Smooth muscle cell (in vitro differentiated cells): ENCODE measurements at regions not wholly inside any gene's neighbourhood (a gene's known extent, or its start where the extent isn't known, plus 50 kb on each side); places are given as distances from the start of the nearest gene placed in this dataset.

ENCODE experiments used
- DNase-seq: peaks from one replicate; lab custom pipeline; 2025; ENCODE audit not compliant: unreplicated experiment; lab: John Stamatoyannopoulos, UW
- H2AFZ ChIP-seq: fragments of 200-600 bp; sonication (generic); 2 replicates; pipeline ENCODE4 v1.6.0; 2016; ENCODE audit warnings: antibody characterized with exemption, low read depth, mild to moderate bottlenecking
- H3F3A ChIP-seq: fragments of 200-600 bp; sonication (generic); 2 replicates; pipeline ENCODE4 v1.6.0; 2017; ENCODE audit warnings: antibody characterized with exemption, low read depth
- H3K27ac ChIP-seq: fragments of 200-600 bp; sonication (generic); 2 replicates; pipeline ENCODE4 v1.5.1; 2016; ENCODE audit warnings: low read depth, mild to moderate bottlenecking
- H3K27me3 ChIP-seq: fragments of 200-600 bp; sonication (generic); 2 replicates; pipeline ENCODE4 v1.6.1; 2016; ENCODE audit warnings: low read depth, mild to moderate bottlenecking
- H3K36me3 ChIP-seq: fragments of 200-600 bp; sonication (generic); 2 replicates; pipeline ENCODE4 v1.5.1; 2016; ENCODE audit warnings: low read depth
- H3K4me1 ChIP-seq: fragments of 200-600 bp; sonication (generic); 2 replicates; pipeline ENCODE4 v1.5.1; 2016; ENCODE audit warnings: low read depth
- H3K4me2 ChIP-seq: fragments of 200-600 bp; sonication (generic); 2 replicates; pipeline ENCODE4 v1.6.0; 2016; ENCODE audit warnings: mild to moderate bottlenecking
- H3K4me3 ChIP-seq: fragments of 200-600 bp; sonication (generic); 2 replicates; pipeline ENCODE4 v1.5.1; 2016; ENCODE audit warnings: mild to moderate bottlenecking
- H3K79me2 ChIP-seq: fragments of 200-600 bp; sonication (generic); 2 replicates; pipeline ENCODE4 v1.6.0; 2016; ENCODE audit warnings: low read depth, mild to moderate bottlenecking
- H3K9ac ChIP-seq: fragments of 200-600 bp; sonication (generic); 2 replicates; pipeline ENCODE4 v1.6.0; 2016; ENCODE audit warnings: low read depth
- H3K9me3 ChIP-seq: fragments of 200-600 bp; sonication (generic); replicated peaks from 2 replicates; pipeline ENCODE4 v1.5.1; 2016; ENCODE audit warnings: low read depth
- H4K20me1 ChIP-seq: fragments of 200-600 bp; sonication (generic); 2 replicates; pipeline ENCODE4 v1.6.0; 2016; ENCODE audit warnings: low read depth
- CTCF ChIP-seq: fragments of 200-600 bp; sonication (generic); IDR thresholded peaks from 2 replicates; pipeline ENCODE4 v1.5.1; 2017; ENCODE audit warnings: borderline replicate concordance, mild to moderate bottlenecking, antibody characterized with exemption; ENCODE audit not compliant: insufficient read depth, poor library complexity, severe bottlenecking
- WGBS: methylation state at CpG from one replicate; pipeline ENCODE4 v1.1.7; 2016; ENCODE audit warnings: low lambda C conversion rate; 5-methylcytosine and 5-hydroxymethylcytosine counted together

GRCh38 chr22:27139935-27140511 is 482.6 kb downstream of the MIAT start:
- WGBS, result 25% methylated on average over 11 of the region's 11 CpGs
- Histone ChIP-seq H3K79me2 (no peaks in the 10 kb centered on the region), H3K27ac (peak overlapping the region; percentile 32), H3K9ac (no peak overlapping the region), H3K4me1 (peaks cover 2% of the 10 kb centered on the region), H3K36me3 (no peaks in the 10 kb centered on the region), H3K9me3 (no peaks in the 10 kb centered on the region), H3K4me3 (no peak overlapping the region), H3K27me3 (peaks cover 15% of the 10 kb centered on the region), H3F3A (peaks cover under 1% of the 10 kb centered on the region), H4K20me1 (no peaks in the 10 kb centered on the region), H3K4me2 (peak overlapping the region; percentile 30), H2AFZ (no peak overlapping the region)
- TF ChIP-seq CTCF, result no peak
- DNase-seq, result peak; percentile 22

GRCh38 chr22:27142286-27142685 is 484.9 kb downstream of the MIAT start:
- no peaks in the 10 kb centered on the region for H3K79me2 ChIP-seq
- H2AFZ ChIP-seq, result no peak overlapping the region
- DNase-seq, result no peak
- H3F3A ChIP-seq, result no peaks in the 10 kb centered on the region
- no peak overlapping the region for H3K4me3 ChIP-seq
- H3K4me1 ChIP-seq, result no peaks in the 10 kb centered on the region
- H3K4me2 ChIP-seq, result no peak overlapping the region
- no peaks in the 10 kb centered on the region for H3K9me3 ChIP-seq
- H3K27ac ChIP-seq, result no peak overlapping the region
- H4K20me1 ChIP-seq, result no peaks in the 10 kb centered on the region
- H3K36me3 ChIP-seq, result no peaks in the 10 kb centered on the region
- no peak overlapping the region for H3K9ac ChIP-seq
- 82% methylated on average over 2 of the region's 2 CpGs for WGBS
- no peak for TF ChIP-seq CTCF
- H3K27me3 ChIP-seq, result peaks cover 32% of the 10 kb centered on the region

DNA sequence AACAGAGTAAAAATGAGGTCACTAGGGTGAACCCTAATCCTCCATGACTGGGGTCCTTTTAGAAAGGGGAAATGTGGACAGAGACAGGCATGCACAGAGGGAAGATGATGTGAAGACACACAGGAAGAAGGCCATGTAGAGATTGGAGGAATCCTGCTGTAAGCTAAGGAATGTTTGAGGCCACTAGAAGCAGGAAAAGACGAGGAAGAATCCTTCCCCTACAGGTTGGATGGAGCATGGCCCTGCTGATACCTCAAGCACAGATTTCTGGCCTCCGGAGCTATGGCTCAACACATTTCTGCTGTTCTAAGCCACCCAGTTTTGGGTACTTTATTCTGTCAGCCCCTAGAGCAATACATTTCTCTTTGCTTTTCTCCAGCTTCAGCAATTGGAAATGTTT is 486.9 kb downstream of the MIAT start:
- H3K27me3 ChIP-seq, result peaks cover 37% of the 10 kb centered on the region
- no peak for DNase-seq
- no peak for TF ChIP-seq CTCF
- no peak overlapping the region for H3K4me3 ChIP-seq
- no peak overlapping the region for H3K4me2 ChIP-seq
- no peaks in the 10 kb centered on the region for H3K9me3 ChIP-seq
- H3K9ac ChIP-seq, result no peak overlapping the region
- no peak overlapping the region for H3K27ac ChIP-seq
- H2AFZ ChIP-seq, result no peak overlapping the region
- H3K36me3 ChIP-seq, result no peaks in the 10 kb centered on the region
- H3K4me1 ChIP-seq, result no peaks in the 10 kb centered on the region
- WGBS, result 57% methylated on average over 2 of the region's 2 CpGs
- no peaks in the 10 kb centered on the region for H3F3A ChIP-seq
- H3K79me2 ChIP-seq, result no peaks in the 10 kb centered on the region
- H4K20me1 ChIP-seq, result no peaks in the 10 kb centered on the region

- Histone ChIP-seq H3K4me2 (no peak overlapping the region), H3K27me3 (peaks cover 37% of the 10 kb centered on the region), H3K79me2 (no peaks in the 10 kb centered on the region), H3K9me3 (no peaks in the 10 kb centered on the region), H3F3A (no peaks in the 10 kb centered on the region), H4K20me1 (no peaks in the 10 kb centered on the region), H3K36me3 (no peaks in the 10 kb centered on the region), H3K9ac (no peak overlapping the region), H3K4me3 (no peak overlapping the region), H2AFZ (no peak overlapping the region), H3K4me1 (no peaks in the 10 kb centered on the region), H3K27ac (no peak overlapping the region)
- TF ChIP-seq CTCF, result no peak
- 71% methylated on average over 4 of the region's 4 CpGs for WGBS
- DNase-seq, result no peak
Observed at GRCh38 chr22:27146866-27147633, 489.7 kb downstream of the MIAT start.
